ENCODE measurements at regions not wholly inside any gene's neighbourhood (a gene's known extent, or its start where the extent isn't known, plus 50 kb on each side); places are given as distances from the start of the nearest gene placed in this dataset.

DNA sequence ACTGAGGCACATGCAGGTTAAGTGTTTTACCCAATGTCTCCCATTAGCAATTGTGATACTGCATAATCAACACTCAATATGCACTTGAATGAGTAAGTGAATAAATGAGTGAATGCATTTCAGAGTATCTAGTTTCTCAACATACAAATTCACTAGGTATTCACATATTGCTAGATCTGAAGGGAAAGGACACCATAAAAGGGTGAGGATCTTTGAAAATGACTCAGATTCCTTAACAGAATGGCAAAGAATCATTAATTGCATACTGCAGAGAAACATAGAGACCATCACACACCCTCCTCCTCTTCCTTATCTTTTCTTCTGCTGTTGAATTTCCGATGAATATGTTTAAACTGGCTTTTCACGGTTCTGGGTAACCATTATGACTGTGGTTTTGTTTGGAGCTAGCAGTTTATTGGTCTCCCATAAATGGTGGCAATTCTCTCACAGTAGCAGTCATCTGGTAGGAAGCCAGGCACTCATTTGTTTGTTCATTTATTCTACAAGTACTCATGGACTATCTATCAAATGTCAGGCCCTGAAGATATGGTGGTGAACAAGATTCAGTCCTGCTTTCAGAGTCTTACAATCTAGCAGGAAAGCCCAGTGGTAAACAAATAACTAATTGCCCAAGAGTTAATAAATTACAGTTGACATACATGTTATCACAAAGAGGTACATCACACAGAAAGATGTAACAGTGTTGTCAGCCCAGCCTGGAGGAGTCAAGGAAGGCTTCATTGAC lies 70.2 kb downstream of the LLPH start:
- TF ChIP-seq PCBP1 (IDR thresholded peaks at IDR 0.05; ENCODE audit: borderline replicate concordance, low read depth, low read length) (no peak), FOXK2 (IDR thresholded peaks at IDR 0.05) (no peak), GABPA (IDR thresholded peaks at IDR 0.05; ENCODE audit: low read depth, low read length) (no peak), GABPA (CRISPR knock-in tag; IDR thresholded peaks at IDR 0.05; ENCODE audit: low read depth) (no peak), MAFK (conservative IDR thresholded peaks at IDR 0.05 in 1 of 2, IDR thresholded peaks at IDR 0.05 in 1 of 2; ENCODE audit: low read length in 2 of 2) (no peak), ZNF629 (CRISPR knock-in tag; conservative IDR thresholded peaks at IDR 0.05) (no peak), SRSF9 (IDR thresholded peaks at IDR 0.05; ENCODE audit: borderline replicate concordance, insufficient read depth, low read depth, low read length, poor library complexity, severe bottlenecking) (no peak), NPAS2 (CRISPR knock-in tag; IDR thresholded peaks at IDR 0.05; ENCODE audit: borderline replicate concordance) (no peak), FIP1L1 (IDR thresholded peaks at IDR 0.05; ENCODE audit: borderline replicate concordance, insufficient read depth, low read depth, low read length) (no peak)
- TF ChIP-seq, protein P1, sequence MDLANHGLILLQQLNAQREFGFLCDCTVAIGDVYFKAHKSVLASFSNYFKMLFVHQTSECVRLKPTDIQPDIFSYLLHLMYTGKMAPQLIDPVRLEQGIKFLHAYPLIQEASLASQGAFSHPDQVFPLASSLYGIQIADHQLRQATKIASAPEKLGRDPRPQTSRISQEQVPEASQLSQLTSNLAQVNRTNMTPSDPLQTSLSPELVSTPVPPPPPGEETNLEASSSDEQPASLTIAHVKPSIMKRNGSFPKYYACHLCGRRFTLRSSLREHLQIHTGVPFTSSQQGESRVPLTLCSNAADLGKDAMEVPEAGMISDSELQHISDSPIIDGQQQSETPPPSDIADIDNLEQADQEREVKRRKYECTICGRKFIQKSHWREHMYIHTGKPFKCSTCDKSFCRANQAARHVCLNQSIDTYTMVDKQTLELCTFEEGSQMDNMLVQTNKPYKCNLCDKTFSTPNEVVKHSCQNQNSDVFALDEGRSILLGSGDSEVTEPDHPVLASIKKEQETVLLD (CRISPR knock-in tag; IDR thresholded peaks at IDR 0.05; ENCODE audit: low read depth): no peak
- TF ChIP-seq, protein P2, sequence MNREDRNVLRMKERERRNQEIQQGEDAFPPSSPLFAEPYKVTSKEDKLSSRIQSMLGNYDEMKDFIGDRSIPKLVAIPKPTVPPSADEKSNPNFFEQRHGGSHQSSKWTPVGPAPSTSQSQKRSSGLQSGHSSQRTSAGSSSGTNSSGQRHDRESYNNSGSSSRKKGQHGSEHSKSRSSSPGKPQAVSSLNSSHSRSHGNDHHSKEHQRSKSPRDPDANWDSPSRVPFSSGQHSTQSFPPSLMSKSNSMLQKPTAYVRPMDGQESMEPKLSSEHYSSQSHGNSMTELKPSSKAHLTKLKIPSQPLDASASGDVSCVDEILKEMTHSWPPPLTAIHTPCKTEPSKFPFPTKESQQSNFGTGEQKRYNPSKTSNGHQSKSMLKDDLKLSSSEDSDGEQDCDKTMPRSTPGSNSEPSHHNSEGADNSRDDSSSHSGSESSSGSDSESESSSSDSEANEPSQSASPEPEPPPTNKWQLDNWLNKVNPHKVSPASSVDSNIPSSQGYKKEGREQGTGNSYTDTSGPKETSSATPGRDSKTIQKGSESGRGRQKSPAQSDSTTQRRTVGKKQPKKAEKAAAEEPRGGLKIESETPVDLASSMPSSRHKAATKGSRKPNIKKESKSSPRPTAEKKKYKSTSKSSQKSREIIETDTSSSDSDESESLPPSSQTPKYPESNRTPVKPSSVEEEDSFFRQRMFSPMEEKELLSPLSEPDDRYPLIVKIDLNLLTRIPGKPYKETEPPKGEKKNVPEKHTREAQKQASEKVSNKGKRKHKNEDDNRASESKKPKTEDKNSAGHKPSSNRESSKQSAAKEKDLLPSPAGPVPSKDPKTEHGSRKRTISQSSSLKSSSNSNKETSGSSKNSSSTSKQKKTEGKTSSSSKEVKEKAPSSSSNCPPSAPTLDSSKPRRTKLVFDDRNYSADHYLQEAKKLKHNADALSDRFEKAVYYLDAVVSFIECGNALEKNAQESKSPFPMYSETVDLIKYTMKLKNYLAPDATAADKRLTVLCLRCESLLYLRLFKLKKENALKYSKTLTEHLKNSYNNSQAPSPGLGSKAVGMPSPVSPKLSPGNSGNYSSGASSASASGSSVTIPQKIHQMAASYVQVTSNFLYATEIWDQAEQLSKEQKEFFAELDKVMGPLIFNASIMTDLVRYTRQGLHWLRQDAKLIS (CRISPR knock-in tag; IDR thresholded peaks at IDR 0.05): no peak
- TF ChIP-seq, protein P3, sequence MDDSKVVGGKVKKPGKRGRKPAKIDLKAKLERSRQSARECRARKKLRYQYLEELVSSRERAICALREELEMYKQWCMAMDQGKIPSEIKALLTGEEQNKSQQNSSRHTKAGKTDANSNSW (CRISPR knock-in tag; IDR thresholded peaks at IDR 0.05; ENCODE audit: borderline replicate concordance): no peak
- TF ChIP-seq, protein P4, sequence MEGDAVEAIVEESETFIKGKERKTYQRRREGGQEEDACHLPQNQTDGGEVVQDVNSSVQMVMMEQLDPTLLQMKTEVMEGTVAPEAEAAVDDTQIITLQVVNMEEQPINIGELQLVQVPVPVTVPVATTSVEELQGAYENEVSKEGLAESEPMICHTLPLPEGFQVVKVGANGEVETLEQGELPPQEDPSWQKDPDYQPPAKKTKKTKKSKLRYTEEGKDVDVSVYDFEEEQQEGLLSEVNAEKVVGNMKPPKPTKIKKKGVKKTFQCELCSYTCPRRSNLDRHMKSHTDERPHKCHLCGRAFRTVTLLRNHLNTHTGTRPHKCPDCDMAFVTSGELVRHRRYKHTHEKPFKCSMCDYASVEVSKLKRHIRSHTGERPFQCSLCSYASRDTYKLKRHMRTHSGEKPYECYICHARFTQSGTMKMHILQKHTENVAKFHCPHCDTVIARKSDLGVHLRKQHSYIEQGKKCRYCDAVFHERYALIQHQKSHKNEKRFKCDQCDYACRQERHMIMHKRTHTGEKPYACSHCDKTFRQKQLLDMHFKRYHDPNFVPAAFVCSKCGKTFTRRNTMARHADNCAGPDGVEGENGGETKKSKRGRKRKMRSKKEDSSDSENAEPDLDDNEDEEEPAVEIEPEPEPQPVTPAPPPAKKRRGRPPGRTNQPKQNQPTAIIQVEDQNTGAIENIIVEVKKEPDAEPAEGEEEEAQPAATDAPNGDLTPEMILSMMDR (CRISPR knock-in tag; IDR thresholded peaks at IDR 0.05): no peak

Measured in HepG2 (cell line).